Esophagus (tissue), 2 donors: ENCODE measurements at regions not wholly inside any gene's neighbourhood (a gene's known extent, or its start where the extent isn't known, plus 50 kb on each side); places are given as distances from the start of the nearest gene placed in this dataset.
A peak's percentile ranks its signal among the peaks of the same experiment; 100 is the strongest.
"Not testable (repeated sequence)": the region's sequence is repeated elsewhere in the genome, so short reads cannot be mapped to it uniquely, and the experiment has no call there.

ENCODE experiments used
- H3K27ac ChIP-seq, 2 donors: one replicate each; pipeline ENCODE4 v1.5.1; 2013; ENCODE audit warnings: low read depth in 2 of 2, mild to moderate bottlenecking in 2 of 2, inconsistent platforms in 1 of 2, low read length in 1 of 2, moderate library complexity in 1 of 2
- H3K27me3 ChIP-seq, 2 donors: one replicate each; pipeline ENCODE4 v1.6.1; 2013; ENCODE audit warnings: low read length in 2 of 2, control low read depth in 1 of 2, mild to moderate bottlenecking in 1 of 2; ENCODE audit not compliant: insufficient read depth in 2 of 2, control insufficient read depth in 1 of 2
- H3K36me3 ChIP-seq, 2 donors: one replicate each; pipeline ENCODE4 v1.6.1; 2013; ENCODE audit warnings: low read length in 1 of 2; ENCODE audit not compliant: control insufficient read depth in 2 of 2, insufficient read depth in 2 of 2
- H3K4me1 ChIP-seq, 2 donors: one replicate each; pipeline ENCODE4 v1.6.1; 2013; ENCODE audit warnings: low read length in 1 of 2; ENCODE audit not compliant: control insufficient read depth in 2 of 2, insufficient read depth in 2 of 2
- H3K4me3 ChIP-seq, 2 donors: one replicate each; pipeline ENCODE4 v1.5.1; 2013; ENCODE audit warnings: low read length in 2 of 2, mild to moderate bottlenecking in 2 of 2, low read depth in 1 of 2, moderate library complexity in 1 of 2
- H3K9me3 ChIP-seq, 2 donors: one replicate each; pipeline ENCODE4 v1.6.1; 2013; ENCODE audit warnings: mild to moderate bottlenecking in 2 of 2, low read depth in 1 of 2, low read length in 1 of 2, moderate library complexity in 1 of 2; ENCODE audit not compliant: control insufficient read depth in 2 of 2, insufficient read depth in 1 of 2
- WGBS, 2 donors: extraction: QIAGEN DNeasy Blood & Tissue Kit; methylation state at CpG; one replicate each; pipeline ENCODE4 v1.1.7; 2013; 5-methylcytosine and 5-hydroxymethylcytosine counted together
- donor health status: healthy with polysubstance abuse.
- donor health status: Bipolar disorder and iron deficiency.

- H3K9me3 ChIP-seq, H3K4me1 ChIP-seq, H3K36me3 ChIP-seq, H3K4me3 ChIP-seq, H3K27ac ChIP-seq, H3K27me3 ChIP-seq: not testable (repeated sequence)
- 80 to 81% methylated on average over 2 of the region's 2 CpGs for WGBS, 2 donors
These were observed 302.2 kb downstream of the ZNF37A start for GRCh38 chr10:38396178-38396954.

GRCh38 chr10:38401565-38401964 lies 307.4 kb downstream of the ZNF37A start:
- not testable (repeated sequence) for H3K36me3 ChIP-seq, H3K4me1 ChIP-seq, H3K27me3 ChIP-seq, H3K9me3 ChIP-seq, H3K4me3 ChIP-seq, H3K27ac ChIP-seq
- 78 to 90% methylated on average over 13 of the region's 13 CpGs for WGBS, 2 donors

GRCh38 chr10:38402442-38403346 lies 308.6 kb downstream of the ZNF37A start:
- H3K4me1 ChIP-seq, H3K27me3 ChIP-seq, H3K36me3 ChIP-seq, H3K9me3 ChIP-seq: not testable (repeated sequence)
- WGBS, 2 donors = 1 to 2% methylated on average over 73 to 110 of the region's 110 CpGs
- Histone ChIP-seq H3K27ac (peak overlapping the region; percentile 99 to 100), H3K4me3 (peak overlapping the region; percentile 62 to 78)

GRCh38 chr10:38403347-38404117 lies 309.4 kb downstream of the ZNF37A start:
- Histone ChIP-seq H3K27ac (peak overlapping the region; percentile 92 to 99), H3K4me3 (peak overlapping the region; percentile 47 to 57)
- 67 to 71% methylated on average over 20 to 23 of the region's 23 CpGs for WGBS, 2 donors
- H3K27me3 ChIP-seq, H3K4me1 ChIP-seq, H3K9me3 ChIP-seq, H3K36me3 ChIP-seq: not testable (repeated sequence)

- H3K27ac ChIP-seq, H3K27me3 ChIP-seq, H3K9me3 ChIP-seq, H3K4me3 ChIP-seq, H3K36me3 ChIP-seq, H3K4me1 ChIP-seq: not testable (repeated sequence)
- WGBS, 2 donors = 76 to 80% methylated on average over 1 of the region's 1 CpG
These were observed 329.5 kb downstream of the ZNF37A start for GRCh38 chr10:38423634-38424033.

GRCh38 chr10:38430242-38430641 lies 336.1 kb downstream of the ZNF37A start:
- H3K36me3 ChIP-seq, H3K4me1 ChIP-seq, H3K27ac ChIP-seq, H3K27me3 ChIP-seq, H3K4me3 ChIP-seq, H3K9me3 ChIP-seq: not testable (repeated sequence)
- WGBS, 2 donors = 98% methylated on average over 2 of the region's 2 CpGs; no CpG with 5 or more reads in 1 of the 2 donors

GRCh38 chr10:38437359-38437758 lies 343.2 kb downstream of the ZNF37A start:
- H3K27ac ChIP-seq, H3K27me3 ChIP-seq, H3K36me3 ChIP-seq, H3K4me1 ChIP-seq, H3K4me3 ChIP-seq, H3K9me3 ChIP-seq: not testable (repeated sequence)
- WGBS, 2 donors = 88 to 95% methylated on average over 1 to 4 of the region's 5 CpGs

- not testable (repeated sequence) for H3K4me3 ChIP-seq, H3K4me1 ChIP-seq, H3K9me3 ChIP-seq, H3K36me3 ChIP-seq, H3K27ac ChIP-seq, H3K27me3 ChIP-seq
- 97% methylated on average over 22 of the region's 22 CpGs for WGBS, 2 donors
These were observed 354.6 kb downstream of the ZNF37A start for GRCh38 chr10:38448614-38449355.

GRCh38 chr10:38449618-38450017 lies 355.5 kb downstream of the ZNF37A start:
- H3K36me3 ChIP-seq, H3K27ac ChIP-seq, H3K9me3 ChIP-seq, H3K4me1 ChIP-seq, H3K27me3 ChIP-seq, H3K4me3 ChIP-seq: not testable (repeated sequence)
- WGBS, 2 donors = 96 to 98% methylated on average over 17 to 21 of the region's 21 CpGs
